ENCODE measurements at regions not wholly inside any gene's neighbourhood (a gene's known extent, or its start where the extent isn't known, plus 50 kb on each side); places are given as distances from the start of the nearest gene placed in this dataset.

DNA sequence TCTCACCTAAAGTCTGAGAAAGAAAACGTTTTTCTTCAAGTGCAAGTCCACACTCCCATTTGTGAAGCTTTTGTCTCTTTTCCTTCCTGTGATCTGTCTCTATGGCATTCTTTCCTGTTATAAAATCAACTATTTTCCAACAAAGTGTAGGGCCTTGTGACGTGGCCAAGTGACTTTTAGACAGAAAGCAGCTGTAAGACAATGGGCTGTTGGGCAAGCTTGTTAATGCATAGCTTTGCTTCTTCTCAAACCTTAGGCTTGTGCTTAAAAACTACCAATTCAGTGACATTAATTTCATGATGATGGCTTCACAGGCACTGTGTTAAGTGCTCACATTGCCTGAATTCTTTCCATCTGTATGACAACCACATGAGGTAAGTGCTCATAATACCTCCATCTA, 83.5 kb downstream of the VCY1B start:
- DNase-seq, result no peak

DNA sequence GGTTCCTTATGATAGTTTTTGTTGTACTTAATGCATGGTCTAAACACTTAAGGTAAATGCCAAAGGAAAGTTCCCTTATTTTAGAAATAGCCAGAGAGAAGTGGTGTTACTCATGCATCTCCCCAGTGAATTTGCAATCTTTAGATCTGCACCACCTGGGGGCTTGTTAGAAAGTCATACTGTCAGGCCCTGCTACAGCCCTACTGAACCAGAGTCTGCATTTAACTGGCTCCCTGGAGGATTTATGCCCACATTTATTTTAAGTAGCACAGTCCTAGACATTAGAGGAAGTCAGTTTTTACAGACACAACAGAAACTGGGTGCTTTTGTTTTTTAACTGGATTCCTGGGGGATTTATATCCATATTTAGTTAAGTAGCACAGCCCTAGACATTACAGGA, 89.6 kb downstream of the VCY1B start:
- no peak for DNase-seq

DNA sequence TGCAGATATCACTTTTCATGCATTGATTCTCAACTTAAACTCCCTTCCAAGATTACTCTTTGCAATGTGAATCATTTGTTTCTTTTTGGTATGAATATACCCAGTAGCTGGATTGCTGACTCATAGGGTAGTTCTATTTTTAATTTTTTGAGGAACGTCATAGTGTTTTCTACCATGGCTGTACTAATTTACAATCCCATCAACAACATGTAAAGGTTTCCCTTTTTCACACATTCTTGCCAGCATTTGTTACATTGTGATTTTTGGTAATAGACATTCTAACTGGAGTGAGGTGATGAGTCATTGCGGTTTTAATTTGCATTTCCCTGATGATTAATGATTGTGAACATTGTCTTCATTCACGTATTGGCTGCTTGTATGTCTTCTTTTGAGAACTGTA, 126.7 kb downstream of the VCY1B start:
- no peak for DNase-seq

DNA sequence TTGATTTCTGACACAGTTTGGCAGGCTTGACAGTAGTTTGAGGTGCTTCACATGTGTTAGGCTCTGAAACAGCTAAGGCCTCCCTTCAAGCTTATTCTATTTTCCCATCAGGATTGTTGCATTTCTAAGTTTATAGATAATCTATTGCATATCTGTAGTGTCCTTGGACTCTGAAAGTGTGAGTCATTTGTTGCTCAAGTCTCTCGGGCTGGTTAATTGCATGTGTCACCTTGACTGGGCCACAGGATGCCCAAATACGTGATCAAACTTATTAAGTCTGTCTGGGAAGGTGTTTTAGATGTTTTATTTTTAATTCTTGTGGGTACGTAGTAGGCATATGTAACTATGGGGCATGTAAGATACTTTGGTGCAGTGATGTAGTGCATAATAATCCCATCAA, 166.0 kb downstream of the VCY1B start:
- no peak for DNase-seq

DNA sequence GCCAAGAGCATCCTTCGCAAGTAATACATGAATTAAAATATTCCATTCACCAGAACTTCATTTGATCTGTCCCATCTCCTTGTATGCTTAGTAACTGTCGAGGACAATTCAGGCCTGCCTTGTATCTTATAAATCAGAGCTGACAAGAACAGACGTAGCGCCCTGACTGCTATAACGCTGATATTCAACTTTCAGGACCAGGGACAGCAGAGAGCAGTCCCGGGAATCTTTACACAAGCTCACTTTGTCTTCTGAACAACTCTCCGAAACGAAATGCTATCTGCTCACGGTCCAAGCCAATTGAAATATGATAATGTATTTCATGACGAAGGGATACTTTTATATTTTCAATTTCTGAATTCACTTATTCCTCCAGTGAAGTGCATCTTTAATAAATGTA, 175.7 kb downstream of the VCY1B start:
- no peak for DNase-seq

DNA sequence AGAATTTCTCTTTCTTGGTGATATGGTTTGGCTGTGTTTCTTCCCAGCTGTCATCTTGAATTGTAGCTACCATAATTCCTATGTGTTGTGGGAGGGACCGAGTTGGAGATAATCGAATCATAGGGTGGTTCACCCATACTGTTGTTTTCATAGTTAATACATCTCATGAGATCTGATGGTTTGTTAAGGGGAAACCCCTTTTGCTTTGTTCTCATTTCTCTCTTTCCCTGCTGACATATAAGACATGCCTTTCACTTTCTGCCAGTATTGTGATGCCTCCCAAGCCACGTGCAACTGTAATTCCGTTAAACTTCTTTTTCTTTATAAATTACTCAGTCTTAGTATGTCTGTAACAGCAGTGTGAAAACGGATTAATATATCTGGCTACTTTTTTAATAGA, 179.0 kb downstream of the VCY1B start:
- no peak for DNase-seq

DNA sequence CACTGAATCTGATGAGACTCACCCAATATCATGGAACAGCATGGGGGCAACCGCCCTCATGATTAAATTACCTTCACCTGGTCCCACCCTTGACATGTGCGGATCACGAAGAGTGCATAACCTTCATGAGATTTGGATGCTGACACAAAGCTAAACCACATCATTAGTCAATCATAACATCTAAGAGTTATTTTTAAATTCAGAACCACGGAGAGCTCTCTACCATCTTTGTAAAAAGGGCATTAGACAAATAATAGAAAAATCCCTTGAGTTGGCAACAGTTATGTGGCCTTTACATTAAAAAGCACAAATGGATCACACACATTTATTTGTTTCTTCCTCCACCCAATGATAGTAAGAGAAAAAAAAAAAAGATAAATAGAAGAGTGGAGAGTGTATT, 182.2 kb downstream of the VCY1B start:
- no peak for DNase-seq

DNA sequence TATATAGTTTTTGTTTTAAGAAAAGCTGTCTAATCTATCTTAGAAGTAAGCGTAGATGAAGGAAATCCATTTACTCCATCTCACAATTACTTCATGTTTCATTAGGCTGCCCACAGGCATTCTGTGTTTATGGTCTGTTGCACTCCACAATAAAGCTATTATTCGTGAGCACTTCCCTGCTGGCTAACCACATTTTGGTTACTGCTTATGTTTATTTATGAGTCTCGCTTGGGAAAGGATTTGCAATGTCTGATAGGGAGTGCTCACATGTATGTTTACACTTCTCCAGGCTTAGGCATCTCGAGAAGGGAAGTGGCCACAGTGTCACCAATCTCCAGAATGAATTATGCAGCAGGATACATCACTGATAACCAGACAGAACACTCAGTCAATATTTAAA, 190.9 kb downstream of the VCY1B start:
- no peak for DNase-seq

DNA sequence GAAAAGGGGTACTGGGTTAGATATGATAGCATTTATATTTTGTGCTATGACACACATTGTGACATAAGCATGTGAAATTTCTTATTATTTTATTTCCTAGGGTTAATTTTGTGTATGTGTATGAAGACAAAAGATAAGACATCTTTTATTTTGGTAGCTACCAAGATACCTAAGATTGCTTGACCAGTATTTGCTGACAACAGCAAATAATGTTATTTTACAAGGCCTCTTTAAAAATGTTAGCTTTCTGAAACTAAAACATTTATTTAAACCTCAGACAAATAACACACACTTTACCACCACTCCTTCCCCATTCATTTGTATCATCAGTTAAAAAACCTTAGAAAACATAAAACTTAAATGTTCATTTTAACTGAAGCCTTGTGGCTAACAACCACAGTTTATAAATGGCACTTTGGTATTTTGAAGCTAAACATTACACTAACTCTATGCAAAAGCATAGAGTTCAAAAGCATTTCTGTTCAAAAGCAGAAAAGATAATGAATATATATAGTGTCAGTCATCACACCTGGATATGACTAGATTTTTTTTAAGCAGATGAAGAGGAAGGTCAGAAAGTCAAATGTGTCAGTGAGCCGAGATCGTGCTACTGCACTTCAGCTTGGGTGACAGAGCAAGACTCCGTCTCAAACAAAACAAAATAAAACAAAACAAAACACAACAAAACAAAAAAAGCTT, 193.0 kb downstream of the VCY1B start:
- no peak for DNase-seq

DNA sequence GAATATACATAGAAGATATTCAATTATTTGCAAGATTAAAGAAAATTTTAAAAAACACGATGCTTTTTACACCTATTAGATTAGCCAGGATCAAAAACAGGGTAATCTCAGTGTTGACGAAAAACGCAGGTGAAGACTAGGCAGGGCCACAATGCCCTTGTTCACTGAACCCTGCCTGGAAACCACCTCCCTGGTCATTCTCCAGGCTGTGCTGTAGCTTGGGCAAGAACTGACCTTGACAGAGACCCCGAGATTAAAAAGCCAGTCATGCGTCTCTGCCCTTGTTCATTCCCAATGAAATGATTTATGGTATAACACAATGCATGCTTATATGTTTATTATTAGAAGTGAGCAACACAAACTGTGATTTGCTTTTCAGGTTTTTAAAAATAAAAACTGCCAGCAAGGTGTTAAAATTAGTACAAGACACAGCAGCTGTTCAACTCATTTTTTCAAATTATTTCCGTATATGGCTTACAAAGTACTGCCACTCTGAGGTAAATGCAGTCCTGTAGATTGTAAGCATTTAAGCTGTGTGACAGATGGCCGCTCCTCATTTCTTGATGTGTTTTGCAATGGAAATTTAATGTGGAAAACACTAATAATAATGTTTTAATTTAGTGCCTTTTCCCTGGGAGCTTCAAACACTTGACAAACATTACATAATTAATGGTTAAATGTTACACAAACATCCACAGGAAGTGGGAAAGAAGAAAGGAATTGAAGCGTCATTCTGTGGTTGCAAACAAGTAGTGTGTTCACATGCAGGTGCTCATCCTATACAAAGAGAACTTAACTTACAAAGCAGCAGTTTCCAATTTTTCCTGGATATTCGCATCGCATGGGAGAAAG, 200.2 kb downstream of the VCY1B start:
- DNase-seq, result no peak

DNA sequence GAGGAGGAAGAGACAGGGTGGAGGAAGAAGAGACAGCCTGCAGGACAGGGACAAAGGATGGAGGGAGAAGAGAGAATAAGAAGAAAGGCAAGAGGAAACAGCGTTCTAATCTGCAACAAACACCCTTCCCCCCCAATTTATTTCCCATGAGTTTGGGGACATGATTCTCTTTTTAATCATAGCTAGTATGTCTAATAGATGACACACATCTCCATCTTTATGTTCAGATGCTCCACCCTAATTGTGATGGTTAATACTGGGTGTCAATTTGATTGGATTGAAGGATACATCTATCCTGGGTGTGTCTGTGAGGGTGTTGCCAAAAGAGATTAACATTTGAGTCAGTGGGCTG, 200.8 kb downstream of the VCY1B start:
- no peak for DNase-seq

DNA sequence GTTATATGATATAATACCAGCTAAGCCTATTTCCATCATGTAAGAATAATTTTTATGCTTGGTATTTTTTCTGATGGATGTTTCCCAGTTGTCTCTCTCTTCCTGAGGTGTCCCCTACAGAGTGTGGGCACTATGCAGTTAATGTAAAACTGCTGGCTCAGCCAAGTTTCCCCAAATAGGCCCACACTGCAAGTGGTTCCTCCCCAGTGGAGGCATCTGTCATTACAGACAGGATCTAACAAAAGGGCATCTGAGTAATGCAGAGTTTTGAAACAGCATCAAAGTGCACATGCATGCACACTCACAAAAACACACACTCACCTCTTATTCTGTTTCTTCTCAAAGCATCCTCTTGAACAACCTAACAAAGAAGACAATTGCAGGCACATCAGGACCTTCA, 221.0 kb downstream of the VCY1B start:
- no peak for DNase-seq

DNA sequence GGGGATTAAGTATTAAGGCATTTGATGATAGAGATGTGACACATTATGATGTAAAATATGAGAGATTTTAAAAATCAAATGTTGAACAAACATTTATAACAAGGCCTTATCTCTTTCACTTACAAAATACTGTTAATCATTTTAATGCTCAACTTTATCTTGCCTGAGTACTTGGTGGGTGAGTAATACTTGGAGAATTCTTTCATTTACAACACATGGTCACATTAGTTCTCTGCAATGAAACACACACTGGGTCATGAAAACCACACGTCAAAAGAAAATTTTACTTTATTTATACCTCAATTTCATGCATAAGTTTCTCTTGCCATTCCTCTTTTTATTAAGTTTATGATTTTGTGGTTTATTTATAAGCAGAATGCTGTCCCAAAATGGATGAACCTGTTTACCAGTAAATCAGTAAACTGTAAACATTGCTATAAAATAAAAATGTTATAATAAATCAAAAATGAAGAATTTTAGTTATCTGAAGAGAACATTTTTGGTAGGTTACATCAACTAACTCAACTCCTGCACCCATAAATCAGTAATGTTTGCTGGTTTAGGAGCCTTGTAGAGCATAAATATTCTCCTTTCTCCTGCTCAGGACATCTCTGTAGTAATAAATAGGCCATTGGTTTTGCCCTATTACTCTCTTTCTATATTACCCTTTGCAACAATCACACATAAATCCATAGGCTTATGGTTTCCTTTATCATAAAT, 233.5 kb upstream of the NLGN4Y start:
- DNase-seq, result no peak

DNA sequence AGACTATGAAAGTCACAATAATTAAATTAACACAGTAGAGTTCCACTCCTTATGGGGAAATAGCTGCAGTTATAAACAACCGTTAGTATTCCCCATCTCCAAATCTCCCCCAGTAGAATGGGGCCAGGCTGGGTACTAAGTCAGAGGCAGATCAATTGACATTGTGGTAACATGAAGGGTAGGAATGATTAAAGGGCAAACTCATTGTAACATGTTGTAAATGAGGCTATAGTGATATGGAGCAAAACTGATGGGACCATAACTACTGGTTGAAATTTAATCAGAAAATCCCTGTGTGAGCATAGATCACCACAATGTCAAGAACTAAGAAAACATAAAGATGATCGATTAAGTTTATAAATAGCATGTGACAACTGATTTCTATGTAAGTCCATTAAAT, 231.9 kb upstream of the NLGN4Y start:
- DNase-seq, result no peak

DNA sequence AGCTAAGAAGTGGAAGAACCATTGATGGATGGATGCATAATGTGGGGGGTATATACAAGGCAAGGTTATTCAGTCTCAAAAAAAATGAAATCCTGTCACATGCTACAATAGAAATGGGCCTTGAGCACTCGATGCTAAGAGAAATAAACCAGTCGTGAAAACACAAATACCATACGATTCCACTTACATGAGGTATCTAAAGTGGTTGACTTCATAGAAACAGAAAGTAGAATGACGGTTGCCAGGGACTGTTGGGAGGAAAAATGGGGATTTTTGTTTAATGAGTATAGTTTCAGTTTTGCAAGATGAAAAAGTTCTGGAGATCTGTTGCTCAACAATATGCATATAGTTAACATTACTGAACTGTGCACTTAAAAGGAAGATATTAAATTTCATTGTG, 223.6 kb upstream of the NLGN4Y start:
- no peak for DNase-seq

DNA sequence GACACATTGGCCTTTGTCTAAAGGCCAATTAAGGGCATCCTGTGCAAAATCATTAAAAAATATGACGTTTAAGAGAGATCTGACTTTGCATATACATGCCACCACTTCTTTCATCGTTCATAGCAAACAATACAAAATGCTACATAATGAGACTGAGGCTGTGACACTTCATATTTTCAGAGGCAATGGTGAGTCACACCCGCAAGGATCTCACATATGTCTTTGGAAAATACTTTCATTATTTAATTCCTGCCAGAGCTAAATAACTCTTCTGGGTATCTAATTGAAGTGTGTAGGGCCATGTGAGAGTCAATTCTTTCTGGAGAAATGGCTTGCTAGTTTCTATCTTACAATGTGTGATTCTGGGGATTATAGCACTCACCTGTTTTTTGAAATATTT, 222.8 kb upstream of the NLGN4Y start:
- no peak for DNase-seq

DNA sequence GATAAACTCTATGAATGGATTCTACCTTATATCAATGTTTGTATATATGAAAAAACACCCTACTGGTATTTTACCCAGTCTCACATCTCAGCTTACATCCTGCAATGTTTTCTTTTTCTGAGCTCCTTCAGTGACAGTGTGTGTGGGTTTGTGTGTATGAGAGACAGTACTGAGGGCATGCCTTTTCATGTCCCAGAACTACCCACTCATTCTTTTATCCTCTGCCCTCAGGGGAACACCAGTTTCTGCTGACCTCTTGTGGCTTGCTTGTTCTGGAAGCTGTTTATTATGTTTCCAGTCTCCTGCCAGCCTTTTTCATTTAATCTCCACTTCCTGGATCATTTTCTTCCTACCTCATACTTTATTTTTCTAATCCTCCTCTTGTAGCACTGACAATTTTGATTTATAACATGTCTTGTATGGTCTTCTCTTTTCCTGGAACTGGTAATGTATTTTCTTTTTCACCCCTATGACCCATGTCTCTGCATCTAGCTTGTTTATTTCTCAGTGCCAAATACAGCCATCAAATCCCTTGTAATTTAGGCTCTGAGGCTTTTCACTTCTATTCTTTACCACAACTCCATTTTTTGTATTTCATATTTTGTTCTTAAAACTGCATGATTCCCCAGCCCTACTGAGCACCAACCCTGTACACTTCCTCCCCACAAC, 195.5 kb upstream of the NLGN4Y start:
- no peak for DNase-seq

DNA sequence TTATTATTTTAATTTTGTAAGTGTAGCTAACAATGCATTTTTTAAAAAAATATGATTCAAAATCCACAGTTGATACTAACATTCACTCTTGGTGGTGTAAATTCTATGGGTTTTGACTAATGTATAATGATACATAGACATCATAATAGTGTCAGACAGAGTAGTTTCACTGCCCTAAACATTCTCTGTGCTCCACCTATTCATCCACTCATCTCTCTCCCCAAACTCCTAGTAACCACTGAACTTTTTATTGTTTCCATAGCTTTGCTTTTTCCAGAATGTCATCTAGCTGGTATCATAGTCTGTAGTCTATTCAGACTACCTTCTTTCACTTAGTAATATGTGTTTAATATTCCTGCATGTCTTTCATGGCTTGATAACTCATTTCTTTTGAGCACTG, 194.0 kb upstream of the NLGN4Y start:
- no peak for DNase-seq

DNA sequence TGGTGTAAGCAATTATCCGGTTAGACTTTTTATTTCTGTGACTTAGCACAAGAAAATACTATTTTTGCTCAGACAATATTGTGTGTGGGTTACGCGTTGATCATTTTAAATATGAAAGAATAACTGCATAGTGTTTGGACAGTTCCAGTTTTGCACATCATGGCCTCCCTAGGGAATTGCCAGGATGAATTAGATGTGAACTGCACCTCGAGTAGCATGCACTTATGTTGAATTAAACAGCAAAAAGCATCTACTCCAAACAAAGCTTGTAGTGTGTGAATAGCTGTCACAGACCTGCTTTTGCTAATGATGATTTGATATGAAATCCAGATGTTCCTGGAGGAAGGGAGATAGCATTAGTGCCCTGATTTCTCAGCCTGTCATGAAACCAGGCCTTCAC, 184.8 kb upstream of the NLGN4Y start:
- DNase-seq, result no peak

DNA sequence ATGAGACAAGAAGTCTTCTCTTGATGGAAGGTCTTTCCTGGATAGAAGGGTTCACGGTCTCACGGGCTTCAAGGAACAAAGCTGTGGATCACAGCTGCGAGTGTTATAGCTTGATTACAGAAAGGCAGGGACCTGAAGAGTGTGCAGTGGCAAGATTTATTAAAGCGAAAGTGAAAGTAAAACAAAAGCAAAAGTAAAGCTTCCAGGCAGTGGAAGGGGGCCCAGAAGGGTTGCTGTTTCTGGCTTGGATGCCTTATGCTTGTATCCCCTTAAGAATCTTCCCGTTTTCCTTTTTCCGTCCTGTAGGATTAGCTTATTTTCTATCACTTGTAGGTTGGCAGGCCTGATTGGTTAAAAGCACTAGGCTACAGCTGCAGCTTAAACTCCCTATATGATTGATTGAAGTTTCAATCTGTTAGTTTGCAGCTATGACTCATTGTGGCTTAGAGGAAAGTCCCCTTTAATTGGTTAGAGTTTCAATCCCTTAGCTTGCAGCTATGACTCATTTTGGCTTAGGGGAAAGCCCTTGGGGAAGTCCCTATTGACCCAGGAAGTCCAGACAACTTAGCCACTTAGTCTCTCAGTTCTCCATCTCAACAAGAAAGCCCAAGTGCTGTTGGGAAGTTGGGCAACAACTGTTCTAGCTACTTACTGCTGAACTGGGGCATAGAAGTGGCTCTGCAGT, 183.7 kb upstream of the NLGN4Y start:
- peak; percentile 11 for DNase-seq

DNA sequence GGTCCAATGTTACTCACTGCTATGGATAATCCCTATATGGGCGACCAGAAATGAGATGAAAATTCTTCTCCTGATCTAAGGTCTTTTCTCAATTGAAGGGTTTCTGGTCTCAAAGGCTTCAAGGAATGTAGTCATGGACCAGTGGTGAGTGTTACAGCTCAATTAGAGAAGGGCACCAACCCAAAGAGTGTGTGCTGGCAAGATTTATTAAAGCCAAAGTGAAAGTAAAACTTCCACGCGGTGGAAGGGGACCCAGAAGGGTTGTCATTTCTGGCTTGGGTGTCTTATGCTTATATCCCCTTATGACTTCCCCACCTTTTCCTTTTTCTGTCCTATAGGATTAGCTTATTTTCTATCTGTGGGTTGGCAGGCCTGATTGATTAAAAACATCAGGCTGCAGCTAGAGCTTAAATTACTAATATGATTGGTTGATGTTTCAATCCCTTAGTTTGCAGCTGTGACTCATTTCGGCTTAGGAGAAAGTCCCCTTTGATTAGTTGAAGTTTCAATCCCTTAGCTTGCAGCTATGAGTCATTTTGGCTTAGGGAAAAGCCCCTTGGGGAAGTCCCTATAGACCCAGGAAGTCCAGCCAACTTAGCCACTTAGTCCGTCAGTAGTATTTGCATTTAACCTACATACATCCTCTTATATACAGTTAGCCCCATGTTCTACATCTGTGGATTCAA, 179.5 kb upstream of the NLGN4Y start:
- no peak for DNase-seq

DNA sequence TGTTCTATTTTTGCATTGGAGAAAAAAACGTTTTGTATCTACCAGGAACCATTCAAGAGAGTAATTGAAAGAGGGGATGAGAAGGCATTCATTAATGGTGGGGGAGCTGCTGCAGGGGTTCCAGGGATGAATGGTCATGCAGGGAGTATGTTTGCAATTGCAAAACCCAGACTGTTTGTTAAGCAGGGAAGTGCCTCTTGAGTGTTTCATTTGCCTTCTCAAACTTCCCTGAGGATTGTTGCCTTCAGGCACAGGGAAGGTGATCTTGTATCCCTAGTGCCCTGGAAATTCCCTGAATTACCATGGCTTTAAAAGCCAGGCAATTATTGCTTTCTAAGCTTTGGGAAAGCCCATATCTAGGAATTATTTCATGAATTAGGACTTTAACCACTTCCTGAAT, 172.7 kb upstream of the NLGN4Y start:
- DNase-seq, result no peak

Data from right hindlimb (tissue), 1 donor.